ENCODE measurements at regions not wholly inside any gene's neighbourhood (a gene's known extent, or its start where the extent isn't known, plus 50 kb on each side); places are given as distances from the start of the nearest gene placed in this dataset.

DNA sequence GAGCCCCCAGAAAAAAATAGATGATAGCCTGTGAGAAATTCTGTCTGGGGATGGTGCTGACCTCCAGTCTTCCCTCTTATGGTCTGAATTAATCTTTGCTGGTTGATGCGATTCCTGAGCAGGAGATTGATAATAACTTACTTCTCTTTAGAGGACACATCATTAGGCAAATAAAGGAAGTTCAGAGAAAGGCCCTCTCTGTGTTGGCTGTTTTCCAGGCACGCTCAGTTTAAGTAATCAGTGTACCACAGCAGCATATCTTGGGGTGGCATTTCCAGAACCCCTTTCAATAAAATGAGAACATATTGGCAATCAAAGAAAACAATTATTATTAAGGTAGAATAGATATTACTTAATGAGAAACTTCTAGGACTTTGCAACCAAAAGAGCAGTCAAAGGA, 1129.3 kb upstream of the RAG2 start:
- TF ChIP-seq CTCF (IDR thresholded peaks at IDR 0.05) (no peak), POLR2A (IDR thresholded peaks at IDR 0.05) (no peak)
